ENCODE measurements at regions not wholly inside any gene's neighbourhood (a gene's known extent, or its start where the extent isn't known, plus 50 kb on each side); places are given as distances from the start of the nearest gene placed in this dataset.

GRCh38 chr5:9889511-9889910 is 259.4 kb upstream of the TAS2R1 start:
- no peaks in the 10 kb centered on the region for H3K4me1 ChIP-seq (ENCODE audit: control insufficient read depth, extremely low read depth, insufficient read depth, low read length)
- H3K9ac ChIP-seq (ENCODE audit: control insufficient read depth, extremely low read depth, insufficient read depth, low read length) = no peak overlapping the region
- dilution Hi-C loops (cut with MboI; ENCODE audit: extremely low pct_ligation_motif_present, low sequenced_read_pairs) = no loop called here
- no peaks in the 10 kb centered on the region for H3K9me1 ChIP-seq (ENCODE audit: control insufficient read depth, extremely low read depth, insufficient read depth, low read length)
- H3K4me2 ChIP-seq (ENCODE audit: control insufficient read depth, extremely low read depth, insufficient read depth, low read depth, low read length) = no peak overlapping the region
- FAIRE-seq (no peak), DNase-seq (ENCODE audit: low read depth, low spot score) (no peak)
- H3K27me3 ChIP-seq (ENCODE audit: control insufficient read depth, extremely low read depth, insufficient read depth, low read length) = no peaks in the 10 kb centered on the region
- H3K4me3 ChIP-seq (ENCODE audit: control insufficient read depth in 2 of 3, extremely low read depth in 1 of 3, insufficient read depth in 2 of 3, low read depth in 1 of 3, low read length in 3 of 3) = no peak overlapping the region
- TF ChIP-seq EZH2 (IDR thresholded peaks at IDR 0.05; ENCODE audit: low read length) (no peak), CTCF (optimal IDR thresholded peaks at IDR 0.05 in 1 of 3, IDR thresholded peaks at IDR 0.05 in 1 of 3, conservative IDR thresholded peaks at IDR 0.05 in 1 of 3; ENCODE audit: extremely low read depth in 1 of 3, insufficient read depth in 2 of 3, low read length in 3 of 3) (no peak)
- H3K27ac ChIP-seq (ENCODE audit: control insufficient read depth, insufficient read depth, low read length) = no peak overlapping the region
- no peaks in the 10 kb centered on the region for H3K9me3 ChIP-seq (ENCODE audit: control insufficient read depth, low read depth, low read length)
- no peaks in the 10 kb centered on the region for H4K20me1 ChIP-seq (ENCODE audit: control insufficient read depth, extremely low read depth, insufficient read depth, low read length)
- H3K36me3 ChIP-seq (ENCODE audit: control insufficient read depth in 2 of 2, extremely low read depth in 1 of 2, insufficient read depth in 2 of 2, low read length in 2 of 2) = no peaks in the 10 kb centered on the region
- H3K79me2 ChIP-seq (ENCODE audit: control insufficient read depth, insufficient read depth, low read length) = no peaks in the 10 kb centered on the region
- H2AFZ ChIP-seq (ENCODE audit: control insufficient read depth, low read length) = no peak overlapping the region

GRCh38 chr5:9888501-9888901 is 258.4 kb upstream of the TAS2R1 start:
- no peak overlapping the region for H3K9ac ChIP-seq (ENCODE audit: control insufficient read depth, extremely low read depth, insufficient read depth, low read length)
- FAIRE-seq = no peak
- H3K4me3 ChIP-seq (ENCODE audit: control insufficient read depth in 2 of 3, extremely low read depth in 1 of 3, insufficient read depth in 2 of 3, low read depth in 1 of 3, low read length in 3 of 3) = no peak overlapping the region
- no peaks in the 10 kb centered on the region for H3K9me1 ChIP-seq (ENCODE audit: control insufficient read depth, extremely low read depth, insufficient read depth, low read length)
- TF ChIP-seq CTCF (optimal IDR thresholded peaks at IDR 0.05 in 1 of 3, IDR thresholded peaks at IDR 0.05 in 1 of 3, conservative IDR thresholded peaks at IDR 0.05 in 1 of 3; ENCODE audit: extremely low read depth in 1 of 3, insufficient read depth in 2 of 3, low read length in 3 of 3) (no peak), EZH2 (IDR thresholded peaks at IDR 0.05; ENCODE audit: low read length) (no peak)
- no peaks in the 10 kb centered on the region for H3K27me3 ChIP-seq (ENCODE audit: control insufficient read depth, extremely low read depth, insufficient read depth, low read length)
- no peaks in the 10 kb centered on the region for H3K4me1 ChIP-seq (ENCODE audit: control insufficient read depth, extremely low read depth, insufficient read depth, low read length)
- H2AFZ ChIP-seq (ENCODE audit: control insufficient read depth, low read length) = no peak overlapping the region
- H4K20me1 ChIP-seq (ENCODE audit: control insufficient read depth, extremely low read depth, insufficient read depth, low read length) = no peaks in the 10 kb centered on the region
- H3K79me2 ChIP-seq (ENCODE audit: control insufficient read depth, insufficient read depth, low read length) = no peaks in the 10 kb centered on the region
- dilution Hi-C loops (cut with MboI; ENCODE audit: extremely low pct_ligation_motif_present, low sequenced_read_pairs) = no loop called here
- H3K36me3 ChIP-seq (ENCODE audit: control insufficient read depth in 2 of 2, extremely low read depth in 1 of 2, insufficient read depth in 2 of 2, low read length in 2 of 2) = no peaks in the 10 kb centered on the region
- H3K9me3 ChIP-seq (ENCODE audit: control insufficient read depth, low read depth, low read length) = no peaks in the 10 kb centered on the region
- no peak for DNase-seq (ENCODE audit: low read depth, low spot score)
- H3K4me2 ChIP-seq (ENCODE audit: control insufficient read depth, extremely low read depth, insufficient read depth, low read depth, low read length) = no peak overlapping the region
- no peak overlapping the region for H3K27ac ChIP-seq (ENCODE audit: control insufficient read depth, insufficient read depth, low read length)
